ENCODE measurements at regions not wholly inside any gene's neighbourhood (a gene's known extent, or its start where the extent isn't known, plus 50 kb on each side); places are given as distances from the start of the nearest gene placed in this dataset.

- H3K36me3 ChIP-seq (ENCODE audit: control insufficient read depth in 2 of 3, insufficient read depth in 3 of 3, low read length in 3 of 3) = no peaks in the 10 kb centered on the region
- no peak for TF ChIP-seq CTCF (IDR thresholded peaks at IDR 0.05; ENCODE audit: borderline replicate concordance, extremely low read depth, insufficient read depth)
- no peak for DNase-seq
Observed at GRCh38 chr15:81784751-81785150, 261.1 kb downstream of the MEX3B start.

DNA sequence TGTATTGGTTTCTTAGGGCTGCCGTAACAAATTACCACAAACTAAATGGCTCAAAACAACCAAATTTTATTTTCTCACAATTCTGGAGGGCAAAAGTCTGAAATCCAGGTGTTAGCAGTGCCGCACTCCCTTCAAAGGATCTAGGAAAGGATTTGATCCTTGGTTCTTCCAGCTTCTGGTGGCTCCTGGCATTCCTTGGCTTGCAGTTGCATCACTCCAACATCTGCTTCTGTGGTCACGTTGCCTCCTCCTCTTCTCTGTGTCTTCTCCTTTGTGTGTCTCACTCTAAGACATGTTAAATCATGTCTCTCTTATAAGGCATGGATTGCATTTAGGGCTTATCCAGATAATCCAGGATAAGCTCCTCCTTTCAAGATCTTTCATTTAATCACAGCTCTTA lies 262.2 kb downstream of the MEX3B start:
- Histone ChIP-seq H3K4me1 (ENCODE audit: control insufficient read depth in 2 of 3, insufficient read depth in 2 of 3, low read depth in 1 of 3, low read length in 3 of 3) (no peaks in the 10 kb centered on the region), H3K27ac (ENCODE audit: low read depth in 2 of 2, low read length in 2 of 2) (no peak overlapping the region), H3K27me3 (ENCODE audit: control insufficient read depth, insufficient read depth, low read length) (no peaks in the 10 kb centered on the region), H3K36me3 (ENCODE audit: control insufficient read depth in 2 of 3, insufficient read depth in 3 of 3, low read length in 3 of 3) (no peaks in the 10 kb centered on the region), H3K9ac (ENCODE audit: low read length in 3 of 3) (no peak overlapping the region), H3K9me3 (ENCODE audit: control insufficient read depth in 2 of 3, insufficient read depth in 1 of 3, low read length in 3 of 3) (no peaks in the 10 kb centered on the region), H3K4me3 (ENCODE audit: low read length in 3 of 3) (no peak overlapping the region)
- FAIRE-seq (no peak), DNase-seq (no peak)
- no peak for TF ChIP-seq CTCF (IDR thresholded peaks at IDR 0.05; ENCODE audit: borderline replicate concordance, extremely low read depth, insufficient read depth)
- intact Hi-C loops (cut with DNase I) = no loop called here

More at GRCh38 chr15:81784751-81785150, 261.1 kb downstream of the MEX3B start:
- no peaks in the 10 kb centered on the region for H3K9me3 ChIP-seq (ENCODE audit: control insufficient read depth in 2 of 3, insufficient read depth in 1 of 3, low read length in 3 of 3)
- no peak overlapping the region for H3K27ac ChIP-seq (ENCODE audit: low read depth in 2 of 2, low read length in 2 of 2)
- FAIRE-seq = no peak
- no peaks in the 10 kb centered on the region for H3K27me3 ChIP-seq (ENCODE audit: control insufficient read depth, insufficient read depth, low read length)
- no peaks in the 10 kb centered on the region for H3K4me1 ChIP-seq (ENCODE audit: control insufficient read depth in 2 of 3, insufficient read depth in 2 of 3, low read depth in 1 of 3, low read length in 3 of 3)
- intact Hi-C loops (cut with DNase I) = no loop called here
- H3K9ac ChIP-seq (ENCODE audit: low read length in 3 of 3) = no peak overlapping the region
- no peak overlapping the region for H3K4me3 ChIP-seq (ENCODE audit: low read length in 3 of 3)

DNA sequence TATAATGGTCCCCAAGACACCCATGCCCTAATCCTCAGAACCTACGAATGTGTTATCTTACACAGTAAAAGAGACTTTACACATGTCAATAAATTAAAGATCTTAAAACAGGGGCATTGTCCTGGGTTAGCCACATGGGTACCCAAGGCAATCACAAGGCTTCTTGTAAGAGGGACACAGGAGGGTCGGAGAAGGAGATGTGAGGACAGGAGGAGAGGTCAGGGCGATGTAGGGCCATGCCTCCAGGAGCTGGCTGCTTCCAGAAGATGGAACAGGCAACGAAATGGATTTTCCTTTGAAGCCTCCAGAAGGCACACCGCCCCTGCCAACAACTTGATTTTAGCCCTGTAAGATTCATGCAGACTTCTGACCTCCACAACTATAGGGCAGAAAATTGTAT lies 262.7 kb downstream of the MEX3B start:
- Histone ChIP-seq H3K36me3 (ENCODE audit: control insufficient read depth in 2 of 3, insufficient read depth in 3 of 3, low read length in 3 of 3) (no peaks in the 10 kb centered on the region), H3K27ac (ENCODE audit: low read depth in 2 of 2, low read length in 2 of 2) (no peak overlapping the region), H3K27me3 (ENCODE audit: control insufficient read depth, insufficient read depth, low read length) (no peaks in the 10 kb centered on the region), H3K9me3 (ENCODE audit: control insufficient read depth in 2 of 3, insufficient read depth in 1 of 3, low read length in 3 of 3) (no peaks in the 10 kb centered on the region), H3K9ac (ENCODE audit: low read length in 3 of 3) (no peak overlapping the region), H3K4me3 (ENCODE audit: low read length in 3 of 3) (no peak overlapping the region), H3K4me1 (ENCODE audit: control insufficient read depth in 2 of 3, insufficient read depth in 2 of 3, low read depth in 1 of 3, low read length in 3 of 3) (no peaks in the 10 kb centered on the region)
- no peak for TF ChIP-seq CTCF (IDR thresholded peaks at IDR 0.05; ENCODE audit: borderline replicate concordance, extremely low read depth, insufficient read depth)
- intact Hi-C loops (cut with DNase I) = no loop called here
- FAIRE-seq (no peak), DNase-seq (no peak)

- intact Hi-C loops (cut with DNase I) = no loop called here
- Histone ChIP-seq H3K36me3 (ENCODE audit: control insufficient read depth in 2 of 3, insufficient read depth in 3 of 3, low read length in 3 of 3) (no peaks in the 10 kb centered on the region), H3K4me1 (ENCODE audit: control insufficient read depth in 2 of 3, insufficient read depth in 2 of 3, low read depth in 1 of 3, low read length in 3 of 3) (no peaks in the 10 kb centered on the region), H3K9ac (ENCODE audit: low read length in 3 of 3) (no peak overlapping the region), H3K9me3 (ENCODE audit: control insufficient read depth in 2 of 3, insufficient read depth in 1 of 3, low read length in 3 of 3) (no peaks in the 10 kb centered on the region), H3K27ac (ENCODE audit: low read depth in 2 of 2, low read length in 2 of 2) (no peak overlapping the region), H3K4me3 (ENCODE audit: low read length in 3 of 3) (no peak overlapping the region), H3K27me3 (ENCODE audit: control insufficient read depth, insufficient read depth, low read length) (no peaks in the 10 kb centered on the region)
- FAIRE-seq (no peak), DNase-seq (no peak)
- TF ChIP-seq CTCF (IDR thresholded peaks at IDR 0.05; ENCODE audit: borderline replicate concordance, extremely low read depth, insufficient read depth) = no peak
Observed at GRCh38 chr15:81781395-81781794, 264.4 kb downstream of the MEX3B start.

Measured in kidney (tissue), 13 donors.